ENCODE measurements at regions not wholly inside any gene's neighbourhood (a gene's known extent, or its start where the extent isn't known, plus 50 kb on each side); places are given as distances from the start of the nearest gene placed in this dataset.

GRCh38 chr4:100569196-100569595, 51.4 kb upstream of the EMCN start:
- no peak for TF ChIP-seq CTCF (IDR thresholded peaks at IDR 0.05; ENCODE audit: low read depth, low read length)
- no peak for DNase-seq (ENCODE audit: low read depth in 2 of 2)
- no peak overlapping the region for H3K4me3 ChIP-seq (replicated peaks in 1 of 2; ENCODE audit: low read depth in 2 of 2, low read length in 2 of 2)

All from cardiac fibroblast (primary cell).